ENCODE measurements at regions not wholly inside any gene's neighbourhood (a gene's known extent, or its start where the extent isn't known, plus 50 kb on each side); places are given as distances from the start of the nearest gene placed in this dataset.

- H3K27me3 ChIP-seq (ENCODE audit: insufficient read depth, low read length) = no peaks in the 10 kb centered on the region
- no peak overlapping the region for H3K4me3 ChIP-seq (replicated peaks in 1 of 2; ENCODE audit: low read depth in 1 of 2, low read length in 2 of 2)
- H3K79me2 ChIP-seq (ENCODE audit: insufficient read depth, low read length) = no peaks in the 10 kb centered on the region
- CTCF ChIA-PET = no interaction called here
- RAD21 ChIA-PET (ENCODE audit: low non-redundant PET in 1 of 2, low total read pairs in 2 of 2, uncharacterized antibody in 2 of 2, unreplicated experiment in 2 of 2) = no interaction called here
- no peak overlapping the region for H2AFZ ChIP-seq (ENCODE audit: low read depth, low read length, poor library complexity, severe bottlenecking)
- H3K9me2 ChIP-seq (ENCODE audit: insufficient read depth) = no peaks in the 10 kb centered on the region
- POLR2A ChIA-PET = no interaction called here
- no peaks in the 10 kb centered on the region for H4K20me1 ChIP-seq (ENCODE audit: insufficient read depth)
- no peak overlapping the region for H3K27ac ChIP-seq (ENCODE audit: low read depth, low read length)
- H3K36me3 ChIP-seq (ENCODE audit: control insufficient read depth in 1 of 2, insufficient read depth in 2 of 2, low read length in 2 of 2) = no peaks in the 10 kb centered on the region
- H3K9me3 ChIP-seq (ENCODE audit: control insufficient read depth in 1 of 2, insufficient read depth in 1 of 2, low read depth in 1 of 2, low read length in 2 of 2) = no peaks in the 10 kb centered on the region
- no peak for ATAC-seq
- H3K4me1 ChIP-seq (ENCODE audit: control insufficient read depth in 1 of 2, insufficient read depth in 2 of 2, low read length in 2 of 2) = no peaks in the 10 kb centered on the region
- intact Hi-C loops (cut with micrococcal nuclease) = no loop called here
- no peak overlapping the region for H3K9ac ChIP-seq (ENCODE audit: low read length)
- BruUV-seq (replicated peaks) = no TSS peak
- no peak for DNase-seq (ENCODE audit: low read depth, low spot score)
- no peak overlapping the region for H3K4me2 ChIP-seq (ENCODE audit: low read length)
- TF ChIP-seq SIN3A (IDR thresholded peaks at IDR 0.05; ENCODE audit: low read depth) (no peak), CEBPB (IDR thresholded peaks at IDR 0.05; ENCODE audit: low read depth) (no peak), CBX3 (IDR thresholded peaks at IDR 0.05; ENCODE audit: low read depth) (no peak), ZFX (IDR thresholded peaks at IDR 0.05) (no peak), YY1 (IDR thresholded peaks at IDR 0.05; ENCODE audit: extremely low read depth, insufficient replicate concordance, low read depth, low read length) (no peak), POLR2AphosphoS5 (IDR thresholded peaks at IDR 0.05; ENCODE audit: low read depth, low read length) (no peak), FOSL1 (IDR thresholded peaks at IDR 0.05; ENCODE audit: low read depth) (no peak), EGR1 (IDR thresholded peaks at IDR 0.05; ENCODE audit: low read depth) (no peak), ZNF274 (IDR thresholded peaks at IDR 0.05; ENCODE audit: low read depth, low read length) (no peak)
- TF ChIP-seq, protein P1, sequence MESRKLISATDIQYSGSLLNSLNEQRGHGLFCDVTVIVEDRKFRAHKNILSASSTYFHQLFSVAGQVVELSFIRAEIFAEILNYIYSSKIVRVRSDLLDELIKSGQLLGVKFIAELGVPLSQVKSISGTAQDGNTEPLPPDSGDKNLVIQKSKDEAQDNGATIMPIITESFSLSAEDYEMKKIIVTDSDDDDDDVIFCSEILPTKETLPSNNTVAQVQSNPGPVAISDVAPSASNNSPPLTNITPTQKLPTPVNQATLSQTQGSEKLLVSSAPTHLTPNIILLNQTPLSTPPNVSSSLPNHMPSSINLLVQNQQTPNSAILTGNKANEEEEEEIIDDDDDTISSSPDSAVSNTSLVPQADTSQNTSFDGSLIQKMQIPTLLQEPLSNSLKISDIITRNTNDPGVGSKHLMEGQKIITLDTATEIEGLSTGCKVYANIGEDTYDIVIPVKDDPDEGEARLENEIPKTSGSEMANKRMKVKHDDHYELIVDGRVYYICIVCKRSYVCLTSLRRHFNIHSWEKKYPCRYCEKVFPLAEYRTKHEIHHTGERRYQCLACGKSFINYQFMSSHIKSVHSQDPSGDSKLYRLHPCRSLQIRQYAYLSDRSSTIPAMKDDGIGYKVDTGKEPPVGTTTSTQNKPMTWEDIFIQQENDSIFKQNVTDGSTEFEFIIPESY (IDR thresholded peaks at IDR 0.05; ENCODE audit: extremely low read depth, insufficient replicate concordance, low read length) = no peak
- TF ChIP-seq, protein P2, sequence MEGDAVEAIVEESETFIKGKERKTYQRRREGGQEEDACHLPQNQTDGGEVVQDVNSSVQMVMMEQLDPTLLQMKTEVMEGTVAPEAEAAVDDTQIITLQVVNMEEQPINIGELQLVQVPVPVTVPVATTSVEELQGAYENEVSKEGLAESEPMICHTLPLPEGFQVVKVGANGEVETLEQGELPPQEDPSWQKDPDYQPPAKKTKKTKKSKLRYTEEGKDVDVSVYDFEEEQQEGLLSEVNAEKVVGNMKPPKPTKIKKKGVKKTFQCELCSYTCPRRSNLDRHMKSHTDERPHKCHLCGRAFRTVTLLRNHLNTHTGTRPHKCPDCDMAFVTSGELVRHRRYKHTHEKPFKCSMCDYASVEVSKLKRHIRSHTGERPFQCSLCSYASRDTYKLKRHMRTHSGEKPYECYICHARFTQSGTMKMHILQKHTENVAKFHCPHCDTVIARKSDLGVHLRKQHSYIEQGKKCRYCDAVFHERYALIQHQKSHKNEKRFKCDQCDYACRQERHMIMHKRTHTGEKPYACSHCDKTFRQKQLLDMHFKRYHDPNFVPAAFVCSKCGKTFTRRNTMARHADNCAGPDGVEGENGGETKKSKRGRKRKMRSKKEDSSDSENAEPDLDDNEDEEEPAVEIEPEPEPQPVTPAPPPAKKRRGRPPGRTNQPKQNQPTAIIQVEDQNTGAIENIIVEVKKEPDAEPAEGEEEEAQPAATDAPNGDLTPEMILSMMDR (IDR thresholded peaks at IDR 0.05 in 2 of 3, conservative IDR thresholded peaks at IDR 0.05 in 1 of 3; ENCODE audit: borderline replicate concordance in 1 of 3, insufficient read depth in 1 of 3, low read depth in 2 of 3, low read length in 2 of 3) = no peak
Measured at GRCh38 chr13:97057176-97057575, 62.9 kb upstream of the OXGR1 start.
